ENCODE measurements at regions not wholly inside any gene's neighbourhood (a gene's known extent, or its start where the extent isn't known, plus 50 kb on each side); places are given as distances from the start of the nearest gene placed in this dataset.

GRCh38 chr5:117376748-117377147 is 802.1 kb upstream of the SEMA6A start:
- TF ChIP-seq POLR2A (IDR thresholded peaks at IDR 0.05) = no peak
- no peak for TF ChIP-seq CTCF (IDR thresholded peaks at IDR 0.05)
- no peak for TF ChIP-seq POLR2AphosphoS5 (IDR thresholded peaks at IDR 0.05)
